HG03066 (cell line): ENCODE measurements at regions not wholly inside any gene's neighbourhood (a gene's known extent, or its start where the extent isn't known, plus 50 kb on each side); places are given as distances from the start of the nearest gene placed in this dataset.
A peak's percentile ranks its signal among the peaks of the same experiment; 100 is the strongest.
"Not testable (repeated sequence)": the region's sequence is repeated elsewhere in the genome, so short reads cannot be mapped to it uniquely, and the experiment has no call there.

ENCODE experiments used
- ATAC-seq: cut with Tn5 transposase; IDR thresholded peaks from one replicate; pipeline ENCODE4 v1.9.1; 2021; ENCODE audit warnings: low read depth; ENCODE audit not compliant: unreplicated experiment

GRCh38 chr5:119694284-119694683, 64.9 kb downstream of the FAM170A start:
- no peak for ATAC-seq

GRCh38 chr5:119706049-119706448, 76.7 kb downstream of the FAM170A start:
- ATAC-seq, result no peak

- ATAC-seq, result no peak
Measured at GRCh38 chr5:119708076-119708790, 78.9 kb downstream of the FAM170A start.

- ATAC-seq, result no peak
Measured at GRCh38 chr5:119721775-119722174, 92.4 kb downstream of the FAM170A start.

- ATAC-seq, result not testable (repeated sequence)
Measured at GRCh38 chr5:119725291-119725690, 95.9 kb downstream of the FAM170A start.

GRCh38 chr5:119726544-119726943, 97.2 kb downstream of the FAM170A start:
- ATAC-seq, result no peak

GRCh38 chr5:119740225-119740624, 110.9 kb downstream of the FAM170A start:
- ATAC-seq, result no peak

GRCh38 chr5:119741691-119742090, 112.3 kb downstream of the FAM170A start:
- ATAC-seq, result no peak

GRCh38 chr5:119742311-119742710, 113.0 kb downstream of the FAM170A start:
- ATAC-seq, result no peak

GRCh38 chr5:119743927-119744326, 114.6 kb downstream of the FAM170A start:
- ATAC-seq, result peak; percentile 84

GRCh38 chr5:119745976-119746375, 116.6 kb downstream of the FAM170A start:
- no peak for ATAC-seq

GRCh38 chr5:119746984-119747383, 117.6 kb downstream of the FAM170A start:
- no peak for ATAC-seq

- ATAC-seq, result no peak
Measured at GRCh38 chr5:119750887-119751733, 121.8 kb downstream of the FAM170A start.

GRCh38 chr5:119751734-119752094, 122.4 kb downstream of the FAM170A start:
- ATAC-seq, result no peak

- ATAC-seq, result no peak
Measured at GRCh38 chr5:119752921-119753886, 123.8 kb downstream of the FAM170A start.

GRCh38 chr5:119754825-119755224, 125.5 kb downstream of the FAM170A start:
- not testable (repeated sequence) for ATAC-seq

GRCh38 chr5:119757276-119757675, 127.9 kb downstream of the FAM170A start:
- ATAC-seq, result no peak

GRCh38 chr5:119769695-119770693, 140.6 kb downstream of the FAM170A start:
- not testable (repeated sequence) for ATAC-seq

GRCh38 chr5:119780145-119780544, 150.8 kb downstream of the FAM170A start:
- not testable (repeated sequence) for ATAC-seq
